GM18499 (cell line): ENCODE measurements at regions not wholly inside any gene's neighbourhood (a gene's known extent, or its start where the extent isn't known, plus 50 kb on each side); places are given as distances from the start of the nearest gene placed in this dataset.

ENCODE experiments used
- ATAC-seq: cut with Tn5 transposase; IDR thresholded peaks from one replicate; pipeline ENCODE4 v1.9.1; 2021; ENCODE audit warnings: moderate number of reproducible peaks; ENCODE audit not compliant: insufficient read depth, unreplicated experiment

DNA sequence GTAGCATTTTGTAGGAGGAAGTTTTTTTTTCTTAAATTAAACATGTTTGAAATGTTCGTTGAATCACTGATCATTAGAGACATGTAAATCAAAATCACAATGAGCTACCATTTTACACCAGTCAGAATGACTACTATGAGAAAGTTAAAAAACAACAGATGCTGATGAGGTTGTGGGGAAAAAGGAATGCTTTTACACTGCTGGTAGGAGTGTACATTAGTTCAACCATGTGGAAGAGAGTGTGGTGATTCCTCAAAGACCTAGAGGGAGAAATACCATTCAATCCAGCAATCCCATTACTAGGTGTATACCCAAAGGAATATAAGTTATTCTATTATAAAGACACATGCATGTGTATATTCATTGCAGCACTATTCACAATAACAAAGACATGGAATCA lies 122.0 kb upstream of the ARGLU1 start:
- ATAC-seq, result no peak

DNA sequence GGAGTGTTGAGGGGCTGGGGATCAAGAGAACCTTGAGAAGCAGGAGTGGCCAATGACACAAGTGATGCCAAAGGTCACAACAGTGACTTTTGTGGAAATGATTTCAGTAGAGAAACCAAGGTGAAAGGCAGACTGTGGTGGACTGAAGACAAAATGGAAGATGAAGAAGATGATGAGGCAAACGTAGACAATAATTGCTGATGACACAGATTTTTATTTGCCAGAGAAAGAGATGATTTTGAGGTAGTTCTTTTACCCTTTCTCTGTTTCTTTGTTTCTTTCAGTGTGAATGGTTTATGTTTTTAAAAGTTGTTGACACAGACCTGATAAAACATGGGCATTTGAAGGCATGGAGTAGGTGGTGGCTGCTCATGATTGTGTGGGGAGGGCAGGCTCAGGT lies 121.0 kb upstream of the ARGLU1 start:
- no peak for ATAC-seq

DNA sequence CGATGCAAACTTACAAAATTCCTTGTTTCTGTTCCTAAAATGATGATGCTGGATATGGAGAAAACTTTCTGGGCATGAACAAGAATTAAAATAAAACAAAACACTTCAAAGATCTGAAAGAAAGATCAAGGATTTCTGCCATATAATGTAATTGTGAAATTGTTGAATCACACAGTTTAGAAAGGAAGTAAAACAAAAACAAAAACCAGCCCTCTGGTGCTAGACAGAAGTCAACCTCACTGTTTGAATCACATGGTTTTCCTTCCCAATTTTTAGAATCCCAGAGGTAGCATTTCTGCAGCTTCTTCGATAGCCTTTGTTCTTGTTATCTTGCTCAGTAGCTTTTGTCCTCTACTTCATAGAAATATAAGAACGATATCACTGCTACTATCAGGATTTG lies 118.2 kb upstream of the ARGLU1 start:
- no peak for ATAC-seq

DNA sequence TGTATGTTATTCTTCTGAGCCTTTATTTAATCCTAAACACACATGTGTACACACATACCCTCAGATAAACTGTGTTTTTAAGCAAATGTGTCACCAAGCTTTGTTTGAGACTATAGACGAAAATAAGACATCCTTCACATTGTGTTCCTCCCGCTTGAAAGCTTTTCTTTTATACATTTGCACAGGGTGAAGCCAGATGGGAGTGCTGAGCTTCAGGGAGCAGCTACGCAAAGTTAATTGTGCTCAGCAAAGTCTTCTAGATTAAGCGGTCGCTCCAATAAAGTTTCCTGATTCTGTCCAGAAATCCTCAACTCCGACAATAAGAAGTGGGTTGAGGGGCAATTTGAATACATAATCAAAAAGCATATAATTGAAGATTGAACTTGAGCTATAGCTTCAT lies 117.2 kb upstream of the ARGLU1 start:
- no peak for ATAC-seq

DNA sequence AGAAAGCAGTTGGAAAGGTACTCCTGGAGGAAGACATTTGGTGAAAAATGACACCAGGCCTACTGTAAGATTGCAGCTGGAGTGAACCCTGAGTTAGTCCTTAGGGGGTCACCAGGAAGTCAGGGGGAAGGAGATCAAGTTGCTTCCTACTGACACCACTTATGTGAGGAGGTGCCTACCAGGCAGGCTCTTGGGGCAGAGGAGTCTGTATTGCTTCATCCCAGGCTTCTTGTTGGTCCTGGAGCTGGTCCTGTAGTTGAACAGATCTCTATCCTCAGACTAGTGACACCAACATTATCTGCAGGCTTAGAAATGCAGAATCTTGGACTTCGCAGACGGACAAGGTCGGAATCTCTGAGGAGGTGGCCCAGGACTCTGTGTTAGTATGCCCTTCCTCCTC lies 116.0 kb upstream of the ARGLU1 start:
- ATAC-seq, result no peak

DNA sequence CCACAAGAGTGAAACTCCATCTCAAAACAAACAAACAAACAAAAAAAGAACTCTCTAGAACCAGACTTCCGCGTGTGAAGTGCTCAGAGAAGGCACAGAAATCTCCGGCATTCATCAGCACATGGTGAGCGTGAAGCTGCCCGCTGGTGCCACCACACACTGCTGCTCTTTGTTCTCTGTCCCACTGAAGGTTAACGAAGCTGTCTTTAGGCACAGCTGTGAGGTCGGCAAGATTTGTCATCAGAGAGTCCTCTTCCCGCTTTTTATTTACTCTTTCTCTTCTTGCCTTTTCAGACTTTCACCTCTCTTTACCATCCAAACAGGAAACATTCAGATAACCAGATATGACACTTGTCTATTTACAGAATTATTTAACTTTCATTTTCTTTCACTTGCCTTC lies 115.2 kb upstream of the ARGLU1 start:
- ATAC-seq, result no peak

DNA sequence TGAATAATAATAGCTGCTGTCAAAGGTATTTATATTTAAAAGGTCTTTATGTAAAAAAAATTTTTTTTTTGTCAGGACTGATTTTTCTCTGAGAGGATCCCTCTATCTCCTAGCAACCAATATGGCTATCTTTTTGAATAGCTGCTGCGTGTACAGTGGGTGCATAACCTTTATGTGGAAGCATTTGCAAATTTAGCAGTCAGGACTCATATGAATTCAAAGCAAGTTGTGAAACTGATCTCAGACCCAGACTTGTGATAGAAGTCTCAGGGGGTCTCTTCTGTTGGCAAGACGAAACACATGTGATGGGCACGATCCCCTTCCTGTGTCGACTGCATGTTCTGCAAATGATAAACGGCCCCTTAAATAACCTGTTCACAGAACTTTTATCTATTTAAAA lies 114.1 kb upstream of the ARGLU1 start:
- no peak for ATAC-seq

DNA sequence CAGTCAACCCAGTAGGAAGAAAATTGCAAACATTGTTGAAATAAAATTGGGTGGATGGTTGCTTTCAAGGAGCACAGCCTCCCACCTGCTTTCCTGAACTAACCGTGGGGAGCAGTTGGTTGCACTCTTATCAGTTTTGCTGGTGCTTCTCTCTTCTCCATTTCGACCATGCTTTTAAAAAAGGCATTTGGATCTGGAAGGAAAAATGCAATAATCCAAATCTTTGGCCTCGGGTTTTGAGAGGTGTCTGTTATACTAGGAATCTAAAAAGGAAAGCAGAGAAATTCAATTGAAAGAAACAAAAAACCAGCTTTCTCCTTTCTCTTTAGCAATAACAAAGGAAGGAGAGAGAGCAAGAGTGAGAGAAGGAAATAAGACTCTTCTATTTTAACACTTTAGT lies 113.6 kb upstream of the ARGLU1 start:
- ATAC-seq, result no peak

DNA sequence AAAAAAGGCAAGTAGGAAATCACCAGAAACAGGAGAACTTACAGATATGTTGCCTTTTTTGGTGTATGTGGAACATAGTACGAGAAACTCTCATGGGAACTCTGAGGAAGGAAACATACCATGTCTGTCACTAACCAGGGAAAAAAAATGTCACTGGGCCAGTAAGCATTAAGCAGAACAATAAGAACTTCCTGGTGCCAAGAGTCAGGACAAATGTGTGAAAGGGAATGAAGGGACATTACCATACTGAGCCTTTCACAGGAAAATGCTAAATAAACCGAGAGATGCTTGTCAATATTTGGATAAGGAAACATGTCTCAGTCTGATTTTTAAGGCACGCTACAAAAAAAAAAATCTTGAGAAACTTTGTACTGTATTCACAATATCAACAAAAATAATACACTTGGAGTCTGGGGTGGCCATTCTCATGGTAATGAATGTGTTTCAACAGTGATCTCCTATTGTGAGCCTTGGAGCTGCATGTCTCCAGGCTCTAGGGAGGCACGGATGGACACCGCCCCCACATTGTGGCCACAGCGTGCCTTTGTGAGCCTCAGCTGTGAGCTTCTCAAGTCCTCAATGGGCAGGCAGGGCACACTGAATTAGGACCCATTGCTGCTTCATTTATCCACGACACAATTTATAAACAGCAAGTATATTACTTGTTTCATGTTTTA lies 113.0 kb upstream of the ARGLU1 start:
- ATAC-seq, result no peak

DNA sequence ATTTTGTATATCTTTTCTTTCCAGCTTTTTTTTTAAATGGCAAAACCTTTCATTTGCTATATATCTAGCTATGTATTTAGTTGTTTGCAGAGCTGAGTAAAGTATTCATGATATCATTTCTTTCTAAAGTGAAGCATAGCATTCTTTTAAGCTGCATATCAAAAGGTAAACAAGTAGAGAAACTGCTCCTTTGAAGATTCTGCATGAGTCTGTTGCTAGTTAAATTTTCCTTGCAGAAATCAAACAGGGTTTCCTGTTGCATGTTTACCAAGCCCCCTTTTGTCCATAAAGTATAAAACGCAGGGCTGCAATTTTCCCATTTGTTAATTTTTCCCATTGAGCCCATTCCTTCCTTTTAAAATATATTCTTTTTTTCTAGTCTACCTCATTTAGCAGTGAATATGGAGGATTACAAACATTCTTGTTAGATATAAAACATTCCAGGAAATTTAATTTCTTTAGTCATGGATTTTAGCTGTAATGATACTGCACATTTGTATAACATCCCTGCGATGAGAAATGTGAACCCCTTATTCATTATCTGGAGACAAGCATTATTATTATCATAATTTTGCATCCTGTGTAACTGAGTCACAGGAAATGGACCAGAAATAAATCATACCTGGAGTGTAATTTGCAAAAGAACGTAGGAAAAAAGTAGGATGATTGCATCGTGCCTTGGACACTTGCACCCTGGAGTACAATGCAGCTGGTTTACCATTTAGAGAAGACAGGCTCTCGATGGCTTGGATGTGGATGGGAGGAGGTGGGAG lies 110.9 kb upstream of the ARGLU1 start:
- ATAC-seq, result no peak

DNA sequence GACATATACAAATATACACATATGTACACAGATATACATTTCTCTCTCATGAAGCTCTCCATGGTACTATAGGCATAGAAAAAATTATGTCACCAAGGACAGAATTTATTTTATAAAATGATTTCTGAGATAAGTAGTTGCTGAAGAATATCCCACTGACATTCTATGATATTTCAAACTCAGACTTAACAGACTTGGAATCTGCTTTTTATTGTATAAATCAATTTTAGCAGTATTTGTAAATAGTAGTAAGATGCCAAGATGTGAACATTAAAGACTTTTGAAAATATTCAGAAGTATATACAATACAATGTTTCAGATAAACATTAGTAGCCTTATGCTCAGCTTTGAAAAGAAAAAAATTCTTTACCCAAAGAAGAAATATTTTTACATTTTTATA lies 107.4 kb upstream of the ARGLU1 start:
- no peak for ATAC-seq

DNA sequence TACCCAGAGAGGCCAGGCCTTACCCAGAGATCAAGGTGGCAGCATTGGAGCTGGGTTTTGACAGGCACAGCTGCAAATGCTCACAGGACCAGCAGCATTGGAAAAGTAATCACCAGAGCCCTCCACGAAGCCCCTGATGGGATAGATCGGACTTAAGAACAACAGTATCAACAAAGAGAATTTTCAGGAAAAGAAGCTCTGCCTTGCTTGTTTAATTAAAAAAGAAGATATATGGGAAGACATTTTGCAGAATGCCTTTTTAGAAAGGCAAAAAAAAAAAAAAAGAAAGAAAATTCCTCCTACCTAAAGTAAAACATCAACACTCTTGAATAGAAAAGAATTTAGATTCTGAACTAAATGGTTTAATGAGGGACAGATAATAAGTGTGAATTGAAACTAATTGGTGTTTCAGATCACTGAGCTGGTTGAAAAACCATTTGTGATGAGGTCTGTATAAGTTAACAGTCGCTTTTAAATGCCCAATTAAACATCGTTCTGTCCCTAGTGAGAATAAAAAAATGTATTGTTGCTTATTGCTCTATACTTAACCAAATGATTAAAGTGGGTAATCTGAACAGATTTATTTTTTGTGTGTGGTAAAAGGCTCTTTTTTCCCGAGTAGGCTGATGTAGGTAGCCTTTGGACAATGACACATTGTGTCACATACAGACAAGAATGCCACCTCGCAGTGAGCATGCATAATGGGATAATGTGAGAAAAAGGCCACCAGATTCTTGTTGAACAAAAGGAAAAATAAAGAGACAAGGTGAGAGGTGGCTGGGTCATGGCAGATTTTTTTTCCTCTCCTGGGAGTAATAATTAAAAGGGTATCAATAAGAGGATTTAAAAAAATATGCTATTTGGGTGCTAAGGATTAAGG lies 93.0 kb upstream of the ARGLU1 start:
- no peak for ATAC-seq

DNA sequence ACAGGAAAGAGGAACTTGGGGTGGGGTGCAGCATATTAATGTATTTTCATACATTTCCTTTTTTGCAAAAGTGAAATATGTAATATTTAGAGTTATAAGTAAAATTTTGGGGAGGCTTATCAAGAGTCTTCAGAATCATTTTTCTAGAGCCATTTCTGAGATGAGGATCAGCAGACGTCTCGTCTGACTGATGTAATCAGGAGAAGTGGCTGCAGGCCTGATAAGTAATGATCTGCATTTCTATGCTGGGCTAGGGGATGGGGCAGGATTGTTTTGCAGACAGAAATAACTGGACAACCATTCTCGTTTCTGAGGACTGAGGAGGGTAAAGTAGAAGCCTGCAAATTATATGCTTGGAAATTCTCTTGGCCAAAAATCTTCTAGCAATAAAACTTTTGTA lies 89.2 kb upstream of the ARGLU1 start:
- ATAC-seq, result no peak

DNA sequence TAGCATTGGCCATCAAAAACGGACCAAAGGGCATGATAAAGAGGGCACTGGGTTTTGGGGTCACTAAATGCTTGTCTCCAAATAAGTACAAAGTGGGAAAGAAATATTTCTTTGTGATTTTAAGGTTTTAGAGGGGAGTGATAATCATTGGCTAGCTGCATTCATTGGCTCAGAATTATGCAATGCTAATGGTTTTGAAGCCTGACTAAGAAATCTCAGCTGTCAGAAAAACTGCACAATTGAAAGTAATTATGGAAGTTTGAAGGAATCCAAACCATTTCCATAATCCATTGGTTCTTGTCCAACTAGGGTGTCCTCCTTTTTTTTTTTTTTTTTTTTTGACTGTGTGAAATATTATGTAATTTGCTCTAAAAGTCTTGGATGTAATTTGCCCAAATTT lies 88.2 kb upstream of the ARGLU1 start:
- no peak for ATAC-seq

DNA sequence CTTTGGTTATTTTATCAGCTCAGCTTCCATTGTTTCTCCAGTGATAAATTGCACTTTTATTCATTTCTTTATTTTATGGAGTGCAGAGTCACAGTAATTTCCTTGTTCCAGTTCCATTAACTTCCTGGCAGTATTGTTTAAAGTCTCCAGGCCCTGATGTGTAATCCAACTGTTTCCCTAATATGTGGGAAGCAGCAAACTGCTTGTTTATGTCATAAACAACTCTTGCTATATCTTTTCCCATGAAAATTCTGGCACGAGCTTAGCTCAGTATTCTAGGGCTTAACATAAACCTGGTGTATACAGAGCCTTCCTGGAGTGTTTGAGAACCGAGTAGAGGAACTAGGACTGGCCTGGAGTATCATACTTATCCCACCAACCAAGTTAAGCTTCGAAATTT lies 83.5 kb upstream of the ARGLU1 start:
- ATAC-seq, result no peak

DNA sequence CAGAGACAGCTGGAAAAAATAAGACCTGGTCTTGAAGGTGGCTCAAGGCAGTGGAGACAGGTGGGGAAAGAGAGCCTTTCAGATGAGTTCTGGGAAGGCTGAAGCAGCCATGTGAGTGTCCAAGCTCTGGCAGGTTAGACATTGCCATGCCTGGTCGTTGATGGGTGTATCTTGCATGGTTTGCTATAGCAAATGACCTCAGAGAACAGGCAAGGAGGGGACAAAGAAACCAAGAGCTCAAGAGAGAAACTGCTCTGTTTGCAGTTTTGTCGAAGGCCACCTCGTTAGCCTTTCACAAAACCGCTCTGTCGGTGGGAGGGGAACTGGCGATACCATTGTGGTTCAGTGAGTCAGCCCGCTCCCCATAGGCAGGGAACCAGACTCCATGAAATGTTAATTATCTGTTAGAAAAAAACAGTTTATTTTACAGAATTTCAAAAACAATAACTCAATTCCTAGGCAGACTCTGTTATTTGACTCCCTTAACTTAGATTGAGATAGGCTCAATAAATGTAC lies 82.8 kb upstream of the ARGLU1 start:
- no peak for ATAC-seq

DNA sequence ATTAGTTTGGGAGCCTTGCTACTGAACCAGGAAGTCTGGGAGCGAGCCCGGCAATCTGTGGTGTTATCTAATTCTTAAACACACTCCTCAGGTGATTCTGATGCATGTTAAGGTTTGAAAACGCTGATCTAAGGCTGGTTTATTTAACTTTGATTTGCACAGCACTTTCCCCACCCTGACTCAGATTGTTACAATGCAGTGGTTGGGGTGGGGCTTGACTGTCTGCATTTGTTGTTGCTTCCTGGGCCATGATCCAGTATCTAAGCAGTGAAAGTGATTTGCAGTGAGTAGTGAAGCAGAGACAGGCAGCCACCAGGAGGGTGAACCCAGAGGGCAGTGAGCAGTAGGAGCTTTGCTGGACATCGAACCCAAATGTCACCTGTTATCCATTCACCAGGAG lies 81.6 kb upstream of the ARGLU1 start:
- ATAC-seq, result no peak

DNA sequence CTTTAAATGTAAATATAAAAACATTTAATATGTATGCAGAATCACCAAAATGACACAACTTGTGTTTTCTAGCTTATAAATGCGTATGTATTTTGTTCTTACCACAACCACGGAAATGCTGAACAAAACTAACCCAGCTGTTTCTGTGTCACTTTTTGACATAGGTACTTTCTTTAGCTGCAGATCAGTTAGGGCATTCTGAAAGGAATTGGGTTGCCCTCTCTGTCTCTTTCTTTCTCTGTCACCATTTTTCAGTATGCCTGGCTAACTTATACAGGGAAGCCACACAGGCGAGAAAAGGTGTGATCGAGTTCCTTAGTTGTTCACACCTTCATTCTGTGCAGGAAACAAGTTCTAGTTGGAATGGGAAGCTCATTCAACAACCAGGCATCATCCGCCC lies 72.6 kb upstream of the ARGLU1 start:
- ATAC-seq, result no peak

DNA sequence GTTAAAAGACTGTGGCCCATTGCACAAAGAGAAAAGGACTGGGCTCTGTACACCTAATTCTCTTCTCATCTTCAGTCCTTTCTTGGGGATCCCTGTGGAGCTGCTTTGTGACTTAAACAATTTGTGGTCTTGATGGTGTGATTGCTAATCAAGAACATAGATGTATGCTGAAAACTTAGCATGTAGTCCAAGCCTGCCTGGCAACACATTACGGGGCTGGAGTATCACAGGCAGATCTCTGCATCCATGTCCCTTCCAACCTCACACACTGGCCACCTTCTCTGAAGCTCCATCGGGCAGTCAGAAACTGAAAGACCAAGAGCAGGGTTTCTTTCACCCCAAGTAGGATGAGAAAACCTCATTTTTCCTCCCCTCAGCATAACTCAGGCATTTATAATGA lies 69.6 kb upstream of the ARGLU1 start:
- no peak for ATAC-seq

DNA sequence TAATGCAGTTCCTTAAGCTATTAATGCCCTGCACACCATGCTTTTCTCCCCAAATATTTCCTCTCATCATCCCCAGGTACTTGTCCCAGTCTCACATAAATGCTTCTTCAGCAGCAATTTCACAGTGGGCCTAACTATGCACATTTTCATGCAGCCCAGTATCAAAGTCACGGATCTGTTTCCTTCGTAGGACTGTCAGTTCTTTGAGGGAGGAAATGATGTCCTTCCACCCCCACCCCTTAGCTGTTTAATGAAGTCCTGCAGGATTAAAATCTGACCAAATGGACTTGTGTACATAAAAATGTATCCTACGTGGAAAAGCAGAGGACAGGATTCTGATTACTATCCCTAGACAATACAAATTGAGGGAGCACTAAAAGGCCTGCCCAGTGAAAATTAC lies 68.6 kb upstream of the ARGLU1 start:
- no peak for ATAC-seq

DNA sequence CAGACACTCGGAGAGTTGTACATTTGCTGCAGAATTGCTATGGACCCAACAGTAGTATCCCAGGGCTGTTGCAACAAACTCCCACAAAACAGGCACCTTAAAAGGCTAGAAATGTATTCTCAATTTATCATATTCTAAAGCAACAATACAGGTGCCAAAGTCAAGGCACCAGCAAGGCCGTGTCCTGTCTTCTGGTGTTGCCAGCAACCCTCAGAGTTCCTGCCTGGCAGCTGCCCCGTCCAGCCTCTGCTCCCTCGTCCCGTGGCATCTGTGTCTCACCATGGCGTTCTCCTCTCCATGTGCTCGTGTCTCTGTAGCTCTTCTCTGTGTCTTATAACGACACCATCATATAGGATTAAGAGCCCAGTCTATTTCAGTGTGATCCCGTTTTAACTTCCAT lies 67.7 kb upstream of the ARGLU1 start:
- ATAC-seq, result no peak
